IMR-90 (cell line): ENCODE measurements at regions not wholly inside any gene's neighbourhood (a gene's known extent, or its start where the extent isn't known, plus 50 kb on each side); places are given as distances from the start of the nearest gene placed in this dataset.

ENCODE experiments used
- ATAC-seq: fragments of 200-7000 bp; cut with Tn5 transposase; 2 replicates; pipeline ENCODE4 v1.9.1; 2020; ENCODE audit warnings: low read depth, mild to moderate bottlenecking, moderate library complexity
- BruUV-seq: library from RNA; stranded (reverse); fragments of 400-500 nt; replicated peaks from 2 replicates; lab custom pipeline; 2021; lab: Mats Ljungman, UMichigan
- CTCF ChIA-PET: fragments of 300-600 bp; formaldehyde crosslinking; extraction: SDS; loops from one replicate; lab custom pipeline; 2021; ENCODE audit warnings: antibody characterized with exemption; lab: Yijun Ruan, JAX
- POLR2A ChIA-PET: fragments of 300-600 bp; sonication (Branson Sonifier 250); formaldehyde crosslinking; loops from one replicate; lab custom pipeline; 2022; ENCODE audit warnings: antibody characterized with exemption; ENCODE audit not compliant: unreplicated experiment; lab: Charles Lee
- DNase-seq: peaks from one replicate; pipeline ENCODE4 v3.0.0; 2013
- H2AFZ ChIP-seq: replicated peaks from 2 replicates; pipeline ENCODE3; 2013; ENCODE audit warnings: low read length, mild to moderate bottlenecking; ENCODE audit not compliant: poor library complexity
- H2AK5ac ChIP-seq: 2 replicates; pipeline ENCODE4 v1.6.1; 2013; ENCODE audit warnings: low read depth, low read length, inconsistent platforms
- H2AK9ac ChIP-seq: replicated peaks from 2 replicates; pipeline ENCODE3; 2013; ENCODE audit warnings: mild to moderate bottlenecking, low read depth, low read length, moderate library complexity; ENCODE audit not compliant: poor library complexity
- H2BK120ac ChIP-seq: 2 replicates; pipeline ENCODE4 v1.6.1; 2013; ENCODE audit warnings: low read depth, low read length, inconsistent platforms
- H2BK15ac ChIP-seq: 3 replicates; pipeline ENCODE4 v1.6.1; 2013; ENCODE audit warnings: low read depth, low read length, inconsistent platforms
- H2BK20ac ChIP-seq: 2 replicates; pipeline ENCODE4 v1.6.1; 2013; ENCODE audit warnings: low read depth, mild to moderate bottlenecking, inconsistent platforms, low read length, moderate library complexity
- H2BK5ac ChIP-seq: 2 replicates; pipeline ENCODE4 v1.6.1; 2013; ENCODE audit warnings: mild to moderate bottlenecking, low read depth, low read length, inconsistent platforms; ENCODE audit not compliant: poor library complexity, severe bottlenecking
- H3K14ac ChIP-seq: replicated peaks from 2 replicates; pipeline ENCODE4 v1.6.1; 2013; ENCODE audit warnings: low read depth, low read length, inconsistent platforms
- H3K18ac ChIP-seq: 2 replicates; pipeline ENCODE4 v1.6.1; 2013; ENCODE audit warnings: low read depth, low read length, control low read depth
- H3K23ac ChIP-seq: 2 replicates; pipeline ENCODE4 v1.6.1; 2013; ENCODE audit warnings: low read depth, low read length, inconsistent platforms
- H3K27ac ChIP-seq: 2 replicates; pipeline ENCODE4 v1.5.1; 2013; ENCODE audit warnings: mild to moderate bottlenecking, control low read depth, low read length; ENCODE audit not compliant: insufficient read depth
- H3K27me3 ChIP-seq: 2 replicates; pipeline ENCODE4 v1.6.1; 2013; ENCODE audit warnings: low read length; ENCODE audit not compliant: control insufficient read depth, insufficient read depth
- H3K36me3 ChIP-seq: 2 replicates; pipeline ENCODE4 v1.6.1; 2013; ENCODE audit warnings: low read length, mixed read lengths; ENCODE audit not compliant: control insufficient read depth, insufficient read depth
- H3K4ac ChIP-seq: 2 replicates; pipeline ENCODE4 v1.6.1; 2013; ENCODE audit warnings: low read depth, low read length, inconsistent platforms
- H3K4me1 ChIP-seq: 2 replicates; pipeline ENCODE4 v1.6.1; 2013; ENCODE audit warnings: low read length, mixed read lengths; ENCODE audit not compliant: control insufficient read depth, insufficient read depth
- H3K4me2 ChIP-seq: 2 replicates; pipeline ENCODE4 v1.6.1; 2013; ENCODE audit warnings: low read depth, mild to moderate bottlenecking, control low read depth, low read length, moderate library complexity
- H3K4me3 ChIP-seq: 2 replicates; pipeline ENCODE4 v1.5.1; 2013; ENCODE audit warnings: low read depth, mild to moderate bottlenecking, control low read depth, low read length, moderate library complexity; ENCODE audit not compliant: insufficient read depth
- H3K56ac ChIP-seq: 2 replicates; pipeline ENCODE4 v1.6.1; 2013; ENCODE audit warnings: low read length, inconsistent platforms; ENCODE audit not compliant: insufficient read depth; ENCODE audit errors: extremely low read depth
- H3K79me1 ChIP-seq, 2 experiments: 2 replicates each; pipeline ENCODE4 v1.6.1; 2013; ENCODE audit warnings: low read length in 2 of 2, inconsistent platforms in 1 of 2, low read depth in 1 of 2
- H3K9ac ChIP-seq: 2 replicates; pipeline ENCODE4 v1.6.1; 2013; ENCODE audit warnings: low read depth, low read length, control low read depth
- H3K9me1 ChIP-seq: 2 replicates; pipeline ENCODE4 v1.6.1; 2013; ENCODE audit warnings: low read length, inconsistent platforms; ENCODE audit not compliant: insufficient read depth
- H3K9me3 ChIP-seq: 2 replicates; pipeline ENCODE4 v1.6.1; 2013; ENCODE audit warnings: low read length; ENCODE audit not compliant: control insufficient read depth, insufficient read depth
- H4K20me1 ChIP-seq: 2 replicates; pipeline ENCODE4 v1.6.1; 2013; ENCODE audit warnings: low read length, inconsistent platforms; ENCODE audit not compliant: insufficient read depth
- H4K5ac ChIP-seq: 2 replicates; pipeline ENCODE4 v1.6.1; 2013; ENCODE audit warnings: mild to moderate bottlenecking, low read depth, low read length, control low read depth
- H4K8ac ChIP-seq, 2 experiments: 2 replicates each; pipeline ENCODE4 v1.6.1; 2013; ENCODE audit warnings: low read depth in 2 of 2, low read length in 2 of 2, control low read depth in 1 of 2, inconsistent platforms in 1 of 2
- H4K91ac ChIP-seq: 2 replicates; pipeline ENCODE4 v1.6.1; 2013; ENCODE audit warnings: low read depth, low read length, inconsistent platforms; ENCODE audit not compliant: insufficient read depth
- CEBPB ChIP-seq: IDR thresholded peaks from 2 replicates; pipeline ENCODE4 v1.6.1; 2012; ENCODE audit warnings: low read depth, low read length, improper control_type of control experiment
- RAD21 ChIP-seq: IDR thresholded peaks from 2 replicates; pipeline ENCODE4 v1.6.1; 2012; ENCODE audit warnings: low read length, improper control_type of control experiment
- WGBS, 2 experiments: methylation state at CpG; one replicate each; pipeline versions ENCODE4 v1.1.5 to v1.1.7; 2013; ENCODE audit warnings: missing lambda C conversion rate in 2 of 2; ENCODE audit not compliant: insufficient read length in 1 of 2; ENCODE audit errors: extremely low coverage in 2 of 2; 5-methylcytosine and 5-hydroxymethylcytosine counted together
- dilution Hi-C: fragments of 300-500 bp; cut with HindIII; formaldehyde crosslinking; loops from one replicate; pipeline ENCODE4 v1.14.3; 2018; ENCODE audit warnings: low sequenced_read_pairs; ENCODE audit not compliant: unreplicated experiment
- in situ Hi-C: fragments of 300-500 bp; cut with MboI; formaldehyde crosslinking; loops from 3 replicates; pipeline ENCODE4 v1.14.3; 2019; ENCODE audit warnings: low sequenced_read_pairs, inconsistent platforms, mixed read lengths
- intact Hi-C: fragments of 100-400 bp; cut with micrococcal nuclease; formaldehyde crosslinking; loops from 2 replicates; pipeline ENCODE4 v1.10.0; 2022

- no peak overlapping the region for H2BK15ac ChIP-seq
- H2AK9ac ChIP-seq: no peak overlapping the region
- H3K9ac ChIP-seq: no peak overlapping the region
- DNase-seq (no peak), ATAC-seq (no peak)
- no peak overlapping the region for H3K27ac ChIP-seq
- H3K23ac ChIP-seq: no peak overlapping the region
- H3K4me1 ChIP-seq: peaks cover 4% of the 10 kb centered on the region
- H4K5ac ChIP-seq: no peak overlapping the region
- no peak overlapping the region for H3K4me2 ChIP-seq
- no peak overlapping the region for H3K4me3 ChIP-seq
- H3K4ac ChIP-seq: no peak overlapping the region
- no peak overlapping the region; the same call in 1 of the 2 replicates for H2BK120ac ChIP-seq
- H3K9me3 ChIP-seq: no peaks in the 10 kb centered on the region
- TF ChIP-seq CEBPB (peak; percentile 37), RAD21 (no peak)
- intact Hi-C loops (loop anchor here (10.0 kb wide), 1 partner anchor 494 kb away; no protein-coding TSS in a partner anchor), dilution Hi-C loops (no loop called here), in situ Hi-C loops (no loop called here)
- peak overlapping the region; percentile 85 for H2BK5ac ChIP-seq
- no peak overlapping the region for H3K18ac ChIP-seq
- no peak overlapping the region for H4K8ac ChIP-seq
- no peaks in the 10 kb centered on the region for H3K79me1 ChIP-seq
- no peak overlapping the region for H2AK5ac ChIP-seq
- H3K27me3 ChIP-seq: no peaks in the 10 kb centered on the region
- H3K9me1 ChIP-seq: no peaks in the 10 kb centered on the region
- H3K36me3 ChIP-seq: no peaks in the 10 kb centered on the region
- no peak overlapping the region for H2AFZ ChIP-seq
- no peak overlapping the region for H4K91ac ChIP-seq
- BruUV-seq: no TSS peak
- ChIA-PET POLR2A (no interaction called here), CTCF (no interaction called here)
- no peak overlapping the region for H3K56ac ChIP-seq
- no peak overlapping the region for H3K14ac ChIP-seq
- H4K20me1 ChIP-seq: no peaks in the 10 kb centered on the region
- no CpG with 5 or more reads among the region's 4 CpGs for WGBS, 2 experiments
- H2BK20ac ChIP-seq: no peak overlapping the region
These were observed 65.2 kb upstream of the PAPPA start for GRCh38 chr9:116088396-116088795.
